Central memory CD8-positive, alpha-beta T cell (primary cell): ENCODE measurements at regions not wholly inside any gene's neighbourhood (a gene's known extent, or its start where the extent isn't known, plus 50 kb on each side); places are given as distances from the start of the nearest gene placed in this dataset.
A peak's percentile ranks its signal among the peaks of the same experiment; 100 is the strongest.

Experiments used
- ATAC-seq: fragments of 150-1000 bp; cut with Tn5 transposase; replicated peaks from 2 replicates; pipeline ENCODE4 v1.10.0; 2022; ENCODE audit warnings: mild to moderate bottlenecking, moderate FRiP score, moderate number of reproducible peaks; ENCODE audit not compliant: poor library complexity, severe bottlenecking; ENCODE audit errors: extremely low read depth
- DNase-seq, 2 donors: peaks; one replicate each; pipeline ENCODE4 v3.0.0; 2021; ENCODE audit warnings: low spot score in 2 of 2
- H3K27ac Mint-ChIP-seq: one replicate; pipeline ENCODE4 v1.8.0; 2022; ENCODE audit warnings: low read depth, mild to moderate bottlenecking, moderate library complexity, mixed read lengths
- H3K27me3 Mint-ChIP-seq: one replicate; pipeline ENCODE4 v1.8.0; 2022; ENCODE audit warnings: mixed read lengths
- H3K36me3 Mint-ChIP-seq: one replicate; pipeline ENCODE4 v1.8.0; 2022; ENCODE audit warnings: mild to moderate bottlenecking, moderate library complexity, mixed read lengths; ENCODE audit not compliant: insufficient read depth
- H3K4me1 Mint-ChIP-seq: one replicate; pipeline ENCODE4 v1.8.0; 2022; ENCODE audit warnings: mixed read lengths
- H3K4me3 Mint-ChIP-seq: one replicate; pipeline ENCODE4 v1.8.0; 2022; ENCODE audit warnings: mild to moderate bottlenecking, moderate library complexity, mixed read lengths
- H3K9me3 Mint-ChIP-seq: one replicate; pipeline ENCODE4 v1.8.0; 2022; ENCODE audit warnings: mixed read lengths

DNA sequence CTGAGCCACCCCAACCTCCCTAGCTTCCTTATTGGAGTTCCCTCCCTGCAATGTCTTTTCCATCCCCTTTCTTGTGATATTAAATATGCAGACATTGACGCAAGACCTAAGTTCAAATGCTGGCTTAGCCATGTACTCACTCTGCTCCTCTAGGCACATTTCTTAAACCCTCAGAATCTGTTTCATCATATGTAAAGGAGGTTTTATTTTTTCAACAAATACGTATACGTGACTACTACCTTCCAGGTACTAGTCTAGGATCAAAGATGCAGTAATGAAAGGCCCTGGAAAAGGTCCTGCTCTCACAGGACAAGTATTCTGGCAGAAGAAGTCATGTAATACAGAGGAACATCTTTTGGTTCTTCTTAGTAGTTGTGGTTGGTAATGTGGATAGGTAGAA is 98.6 kb downstream of the SIPA1L2 start:
- ATAC-seq = no peak

DNA sequence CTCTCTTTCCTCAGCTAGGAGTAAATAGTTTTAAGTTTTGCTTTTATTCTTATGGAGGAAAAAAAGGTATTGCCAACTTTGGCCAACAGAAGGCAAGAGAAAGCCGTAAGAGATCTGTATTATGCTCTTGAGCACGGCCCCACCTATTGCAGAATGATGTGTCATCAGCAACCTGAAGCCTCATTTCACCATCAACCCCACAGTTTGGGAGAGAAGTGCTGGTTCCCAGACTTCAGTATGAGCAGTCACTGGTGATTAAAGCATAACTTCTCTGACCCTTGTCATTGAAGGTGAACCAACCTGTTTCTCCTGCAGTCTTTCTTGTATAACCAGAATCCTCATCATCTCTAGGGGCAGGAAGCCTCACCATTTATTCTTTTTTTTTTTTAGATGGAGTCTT is 100.2 kb downstream of the SIPA1L2 start:
- Mint-ChIP-seq H3K27me3 (no peaks in the 10 kb centered on the region), H3K9me3 (no peaks in the 10 kb centered on the region), H3K27ac (no peak overlapping the region), H3K36me3 (peaks cover 4% of the 10 kb centered on the region), H3K4me1 (peaks cover 33% of the 10 kb centered on the region), H3K4me3 (no peak overlapping the region)
- ATAC-seq (no peak), DNase-seq (no peak)

More for the DNA sequence above, 98.6 kb downstream of the SIPA1L2 start:
- Mint-ChIP-seq H3K9me3 (no peaks in the 10 kb centered on the region), H3K27ac (no peak overlapping the region), H3K4me3 (no peak overlapping the region), H3K36me3 (peaks cover 4% of the 10 kb centered on the region), H3K27me3 (no peaks in the 10 kb centered on the region), H3K4me1 (peaks cover 28% of the 10 kb centered on the region)
- no peak for DNase-seq

DNA sequence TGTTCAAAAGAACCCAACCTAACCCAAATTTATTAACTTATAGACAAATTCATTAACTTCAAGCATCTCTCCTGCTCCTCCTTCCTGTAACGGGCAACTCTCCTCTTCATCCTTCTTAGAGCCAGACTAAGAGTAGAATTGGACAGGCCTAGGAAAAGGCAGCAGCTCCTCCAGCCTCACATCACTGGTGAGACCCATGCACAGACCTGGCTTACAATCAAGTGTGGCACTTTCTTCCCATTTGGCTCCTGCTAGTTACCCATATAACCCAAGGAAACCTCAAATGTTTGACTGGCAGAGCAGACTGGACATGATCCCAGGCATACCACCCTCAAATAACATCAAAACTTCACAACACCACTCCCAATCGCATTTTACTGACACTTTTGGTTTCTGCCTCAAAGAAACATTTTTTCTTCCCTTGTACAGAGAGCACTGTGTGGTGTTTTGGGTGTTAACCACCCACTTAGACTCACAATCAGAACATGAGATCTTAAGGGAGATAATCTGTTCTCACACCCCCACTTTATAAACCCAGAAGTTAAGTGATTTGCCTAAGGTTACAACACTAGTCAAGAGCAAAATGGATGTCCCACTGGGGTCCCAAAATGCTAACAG is 101.4 kb downstream of the SIPA1L2 start:
- H3K9me3 Mint-ChIP-seq = no peaks in the 10 kb centered on the region
- H3K27ac Mint-ChIP-seq = peak overlapping the region; percentile 76
- ATAC-seq = peak; percentile 98
- peaks cover 4% of the 10 kb centered on the region for H3K36me3 Mint-ChIP-seq
- peak overlapping the region; percentile 70 for H3K4me3 Mint-ChIP-seq
- peaks cover 40% of the 10 kb centered on the region for H3K4me1 Mint-ChIP-seq
- DNase-seq = peak in 1 of 2 donors; percentile 16
- no peaks in the 10 kb centered on the region for H3K27me3 Mint-ChIP-seq

DNA sequence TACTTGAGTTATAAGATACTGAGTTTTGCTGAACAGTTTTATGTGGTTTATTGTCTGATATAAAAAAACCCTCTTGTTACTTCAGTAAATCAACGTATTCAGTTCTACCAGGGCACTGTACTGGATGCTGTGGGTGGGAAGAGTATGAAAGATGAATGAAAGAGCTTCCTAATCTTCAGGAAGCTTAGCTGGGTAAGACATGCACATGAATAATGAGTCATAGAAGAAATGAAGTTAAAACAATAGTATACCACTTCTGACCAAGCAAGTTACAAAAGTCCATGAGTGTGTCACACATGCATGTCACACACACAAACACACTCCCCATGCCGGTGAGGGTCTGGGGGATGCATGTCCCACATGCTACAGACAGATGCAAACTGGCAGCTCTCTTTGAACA is 105.9 kb downstream of the SIPA1L2 start:
- Mint-ChIP-seq H3K27ac (no peak overlapping the region), H3K4me1 (peaks cover 33% of the 10 kb centered on the region), H3K27me3 (no peaks in the 10 kb centered on the region), H3K4me3 (no peak overlapping the region), H3K36me3 (peaks cover 5% of the 10 kb centered on the region), H3K9me3 (no peaks in the 10 kb centered on the region)
- no peak for ATAC-seq
- no peak for DNase-seq

DNA sequence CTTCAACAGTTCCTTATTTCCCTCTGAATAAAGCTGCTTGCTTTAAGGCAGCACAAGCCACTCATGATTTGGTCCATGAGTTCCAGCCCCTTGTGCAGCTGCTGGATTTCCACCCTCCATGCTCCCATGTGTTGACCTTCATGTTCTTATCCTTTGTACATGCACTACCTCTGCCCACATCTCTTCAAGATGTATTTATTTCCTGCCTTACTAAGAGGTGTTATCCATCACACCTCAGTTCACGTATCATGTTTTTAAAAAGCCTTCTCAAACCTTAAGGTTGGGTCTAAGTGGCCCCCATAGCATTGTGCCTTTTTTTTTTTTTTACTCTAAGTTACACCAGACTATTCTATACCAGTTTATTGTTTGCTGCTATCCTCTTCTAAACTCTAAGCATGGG is 107.7 kb downstream of the SIPA1L2 start:
- Mint-ChIP-seq H3K9me3 (no peaks in the 10 kb centered on the region), H3K4me3 (no peak overlapping the region), H3K27ac (peak overlapping the region; percentile 5), H3K27me3 (no peaks in the 10 kb centered on the region), H3K36me3 (peaks cover 2% of the 10 kb centered on the region), H3K4me1 (peaks cover 22% of the 10 kb centered on the region)
- DNase-seq (no peak), ATAC-seq (peak; percentile 64)

DNA sequence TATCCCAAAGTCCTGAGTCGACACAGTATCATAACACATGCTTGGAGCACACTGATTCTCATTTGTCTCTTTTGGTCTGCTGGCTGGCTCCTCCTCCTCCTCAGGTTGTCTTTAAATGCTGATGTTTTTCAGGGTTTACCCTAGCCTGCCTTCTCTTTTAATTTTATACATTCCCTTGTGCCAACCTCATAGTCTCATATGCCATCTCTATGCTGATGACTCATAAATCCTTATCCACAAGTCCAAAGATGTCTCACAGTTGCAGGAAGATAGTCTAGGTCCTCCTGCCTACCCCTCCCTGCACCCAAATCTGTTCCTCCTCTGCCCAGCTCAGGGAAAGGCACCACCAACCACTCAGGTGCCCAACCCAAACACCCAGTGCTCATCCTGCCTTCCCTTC is 108.3 kb downstream of the SIPA1L2 start:
- ATAC-seq (no peak), DNase-seq (no peak)
- peaks cover 2% of the 10 kb centered on the region for H3K36me3 Mint-ChIP-seq
- H3K4me3 Mint-ChIP-seq = no peak overlapping the region
- H3K9me3 Mint-ChIP-seq = no peaks in the 10 kb centered on the region
- H3K27ac Mint-ChIP-seq = peak overlapping the region; percentile 5
- peaks cover 22% of the 10 kb centered on the region for H3K4me1 Mint-ChIP-seq
- H3K27me3 Mint-ChIP-seq = no peaks in the 10 kb centered on the region

DNA sequence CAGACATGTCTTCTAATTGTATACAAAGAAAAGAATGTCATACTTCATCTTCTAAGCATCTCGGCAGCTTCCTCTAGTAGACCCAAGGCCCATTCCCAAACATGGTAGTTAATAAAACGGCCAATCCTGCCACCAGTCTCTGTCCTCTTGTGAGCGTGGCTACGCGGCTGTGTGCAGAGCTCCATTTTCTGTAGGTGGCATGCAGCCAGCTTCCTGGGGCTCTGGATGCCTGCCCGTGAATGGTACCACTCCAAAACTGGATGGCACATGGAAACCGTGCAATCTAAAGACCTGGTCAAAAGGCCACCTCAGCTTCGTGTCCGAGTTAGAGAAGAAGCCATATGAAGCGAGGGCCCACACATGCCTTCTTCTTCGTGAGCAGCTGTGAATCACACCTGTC is 110.7 kb downstream of the SIPA1L2 start:
- H3K9me3 Mint-ChIP-seq = no peaks in the 10 kb centered on the region
- H3K36me3 Mint-ChIP-seq = peaks cover 4% of the 10 kb centered on the region
- H3K4me1 Mint-ChIP-seq = peaks cover 17% of the 10 kb centered on the region
- no peak overlapping the region for H3K27ac Mint-ChIP-seq
- H3K27me3 Mint-ChIP-seq = no peaks in the 10 kb centered on the region
- ATAC-seq (no peak), DNase-seq (no peak)
- no peak overlapping the region for H3K4me3 Mint-ChIP-seq

DNA sequence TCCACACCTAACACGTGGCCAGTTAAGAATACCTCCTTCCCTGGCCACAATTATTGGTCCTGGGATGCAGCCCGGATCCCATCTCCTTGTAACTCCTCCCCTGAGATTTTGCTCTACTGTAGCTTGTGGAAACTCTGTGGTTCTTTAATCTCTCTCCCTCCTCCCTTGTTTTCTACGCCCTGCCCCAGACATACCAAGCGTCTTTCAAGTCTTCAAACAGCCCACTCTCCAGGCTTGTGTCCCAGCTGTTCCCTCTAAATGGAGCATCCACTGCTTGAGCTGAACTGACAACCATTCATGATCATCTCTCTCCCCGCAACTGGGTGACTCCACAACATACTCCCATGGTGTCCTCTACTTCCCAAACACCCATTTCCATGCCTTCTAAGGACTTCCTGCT is 111.6 kb downstream of the SIPA1L2 start:
- no peaks in the 10 kb centered on the region for H3K27me3 Mint-ChIP-seq
- no peak for DNase-seq
- peaks cover 11% of the 10 kb centered on the region for H3K4me1 Mint-ChIP-seq
- peaks cover 4% of the 10 kb centered on the region for H3K36me3 Mint-ChIP-seq
- no peak for ATAC-seq
- no peak overlapping the region for H3K4me3 Mint-ChIP-seq
- H3K27ac Mint-ChIP-seq = no peak overlapping the region
- H3K9me3 Mint-ChIP-seq = no peaks in the 10 kb centered on the region

DNA sequence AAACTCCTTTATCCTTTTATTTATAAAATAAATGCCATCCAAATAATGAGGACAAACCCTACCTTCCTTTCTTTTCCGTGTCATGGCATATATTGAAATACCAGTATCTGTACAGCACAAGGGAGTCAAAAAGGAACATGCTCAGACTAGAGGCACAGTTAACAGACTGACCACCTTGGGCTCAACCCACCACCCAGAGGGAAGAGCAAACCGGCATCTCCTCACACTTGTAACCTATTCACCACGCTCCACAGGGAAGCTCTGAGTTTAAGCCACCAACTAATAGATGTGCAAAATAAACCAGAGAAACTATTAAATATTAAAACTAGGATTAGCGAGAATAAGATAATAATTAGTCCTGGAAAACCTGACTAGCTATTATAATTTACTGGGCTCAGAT is 112.7 kb downstream of the SIPA1L2 start:
- H3K27ac Mint-ChIP-seq = no peak overlapping the region
- no peaks in the 10 kb centered on the region for H3K9me3 Mint-ChIP-seq
- ATAC-seq = no peak
- DNase-seq = no peak
- no peaks in the 10 kb centered on the region for H3K27me3 Mint-ChIP-seq
- peaks cover 2% of the 10 kb centered on the region for H3K36me3 Mint-ChIP-seq
- H3K4me3 Mint-ChIP-seq = no peak overlapping the region
- H3K4me1 Mint-ChIP-seq = peaks cover 8% of the 10 kb centered on the region

DNA sequence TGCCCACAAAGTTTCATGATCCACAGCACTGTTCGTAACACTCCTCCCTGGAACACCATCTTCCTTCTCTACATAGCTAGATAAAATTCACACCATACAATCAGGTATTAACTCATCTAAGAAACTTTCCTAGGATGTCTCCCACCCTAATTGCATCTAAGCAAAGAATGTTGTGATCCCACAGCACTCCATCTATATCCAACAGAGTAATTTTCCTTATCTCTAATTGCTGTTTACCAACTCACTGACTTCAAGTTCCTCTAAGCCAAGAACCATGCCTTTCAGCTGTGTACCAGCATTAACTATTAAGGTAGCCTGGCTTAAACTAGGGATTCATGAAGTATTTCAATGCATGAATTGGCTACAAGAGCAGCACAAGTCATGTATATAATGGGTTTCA is 114.2 kb downstream of the SIPA1L2 start:
- DNase-seq = no peak
- ATAC-seq = no peak
- no peaks in the 10 kb centered on the region for H3K9me3 Mint-ChIP-seq
- H3K36me3 Mint-ChIP-seq = peaks cover 2% of the 10 kb centered on the region
- peaks cover 6% of the 10 kb centered on the region for H3K4me1 Mint-ChIP-seq
- H3K4me3 Mint-ChIP-seq = no peak overlapping the region
- H3K27me3 Mint-ChIP-seq = no peaks in the 10 kb centered on the region
- H3K27ac Mint-ChIP-seq = no peak overlapping the region

DNA sequence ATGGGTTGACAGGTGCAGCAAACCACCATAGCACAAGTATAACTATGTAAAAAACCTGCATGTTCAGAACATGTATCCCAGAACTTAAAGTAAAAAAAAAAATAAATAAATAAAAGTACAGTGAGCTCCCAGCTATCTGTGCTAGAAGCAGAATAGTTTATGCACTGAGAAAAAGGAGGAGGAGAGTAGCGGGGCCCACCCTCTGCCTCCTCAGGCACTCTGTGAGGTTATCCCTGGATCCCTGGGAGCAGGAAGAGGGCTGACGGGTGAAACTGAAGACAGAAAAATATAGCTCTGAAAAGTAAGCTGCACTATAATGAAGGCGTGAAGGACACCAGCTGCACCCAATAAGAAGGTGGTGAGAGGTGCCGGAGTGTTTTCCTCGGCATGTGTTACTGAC is 117.2 kb downstream of the SIPA1L2 start:
- no peaks in the 10 kb centered on the region for H3K27me3 Mint-ChIP-seq
- H3K36me3 Mint-ChIP-seq = peaks cover 2% of the 10 kb centered on the region
- no peak for DNase-seq
- no peak overlapping the region for H3K27ac Mint-ChIP-seq
- H3K4me3 Mint-ChIP-seq = no peak overlapping the region
- no peaks in the 10 kb centered on the region for H3K9me3 Mint-ChIP-seq
- peaks cover 15% of the 10 kb centered on the region for H3K4me1 Mint-ChIP-seq
- ATAC-seq = no peak

DNA sequence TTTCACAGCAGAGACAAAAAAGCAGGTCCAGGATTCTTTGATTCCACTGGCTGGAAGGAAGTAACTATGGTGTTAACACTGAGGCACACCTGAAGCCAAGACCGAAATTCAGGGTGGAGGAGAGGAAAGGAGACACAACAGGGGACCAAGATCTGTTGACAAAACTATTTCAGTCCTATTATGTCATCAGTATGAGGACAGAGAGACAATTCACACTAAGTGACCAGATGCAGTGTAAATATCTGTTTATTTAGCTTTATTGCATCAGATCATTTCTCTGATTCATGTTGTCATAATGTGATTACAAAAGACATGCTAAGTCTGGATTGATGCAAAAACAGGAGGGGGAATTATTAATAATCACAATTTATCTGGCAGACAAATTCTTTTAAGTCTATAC is 118.8 kb downstream of the SIPA1L2 start:
- ATAC-seq (no peak), DNase-seq (no peak)
- Mint-ChIP-seq H3K27ac (no peak overlapping the region), H3K4me1 (peaks cover 15% of the 10 kb centered on the region), H3K27me3 (no peaks in the 10 kb centered on the region), H3K36me3 (no peaks in the 10 kb centered on the region), H3K9me3 (no peaks in the 10 kb centered on the region), H3K4me3 (no peak overlapping the region)

DNA sequence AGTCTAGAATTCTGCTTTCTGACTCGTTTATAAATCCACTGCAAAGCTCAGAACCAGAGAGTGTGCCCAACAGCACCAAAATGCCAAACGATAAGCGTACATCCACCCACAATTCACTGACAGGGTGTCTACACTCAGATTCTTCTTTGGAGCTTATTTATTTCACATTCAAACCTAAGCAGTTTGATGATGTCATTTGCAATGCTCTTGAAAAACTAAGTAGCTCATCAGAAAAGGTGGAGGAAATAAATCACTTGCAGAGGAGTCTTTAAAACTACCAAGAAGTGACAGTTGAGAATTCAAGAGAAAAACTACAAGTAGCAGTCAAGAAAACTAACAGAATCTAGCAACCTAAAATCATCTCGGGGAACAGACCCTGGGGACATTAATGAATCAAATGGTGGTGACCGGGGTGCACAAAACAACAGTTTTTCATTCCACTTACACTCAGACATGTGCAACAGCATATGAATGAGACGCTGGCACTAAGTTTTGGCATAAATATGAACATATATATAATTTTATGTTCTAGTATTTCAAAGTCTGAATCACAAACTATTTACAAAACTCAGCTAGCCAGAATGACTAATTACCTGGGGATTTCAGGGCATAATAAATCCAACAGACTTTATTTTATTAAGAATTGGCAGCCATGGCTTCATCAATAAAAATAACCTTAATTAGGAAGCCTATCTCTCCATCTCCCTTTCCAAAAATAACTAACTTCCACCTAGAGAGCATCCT is 119.4 kb downstream of the SIPA1L2 start:
- H3K27me3 Mint-ChIP-seq = no peaks in the 10 kb centered on the region
- H3K27ac Mint-ChIP-seq = no peak overlapping the region
- peaks cover 15% of the 10 kb centered on the region for H3K4me1 Mint-ChIP-seq
- ATAC-seq (no peak), DNase-seq (no peak)
- H3K4me3 Mint-ChIP-seq = no peak overlapping the region
- no peaks in the 10 kb centered on the region for H3K9me3 Mint-ChIP-seq
- no peaks in the 10 kb centered on the region for H3K36me3 Mint-ChIP-seq
